ENCODE measurements at regions not wholly inside any gene's neighbourhood (a gene's known extent, or its start where the extent isn't known, plus 50 kb on each side); places are given as distances from the start of the nearest gene placed in this dataset.

DNA sequence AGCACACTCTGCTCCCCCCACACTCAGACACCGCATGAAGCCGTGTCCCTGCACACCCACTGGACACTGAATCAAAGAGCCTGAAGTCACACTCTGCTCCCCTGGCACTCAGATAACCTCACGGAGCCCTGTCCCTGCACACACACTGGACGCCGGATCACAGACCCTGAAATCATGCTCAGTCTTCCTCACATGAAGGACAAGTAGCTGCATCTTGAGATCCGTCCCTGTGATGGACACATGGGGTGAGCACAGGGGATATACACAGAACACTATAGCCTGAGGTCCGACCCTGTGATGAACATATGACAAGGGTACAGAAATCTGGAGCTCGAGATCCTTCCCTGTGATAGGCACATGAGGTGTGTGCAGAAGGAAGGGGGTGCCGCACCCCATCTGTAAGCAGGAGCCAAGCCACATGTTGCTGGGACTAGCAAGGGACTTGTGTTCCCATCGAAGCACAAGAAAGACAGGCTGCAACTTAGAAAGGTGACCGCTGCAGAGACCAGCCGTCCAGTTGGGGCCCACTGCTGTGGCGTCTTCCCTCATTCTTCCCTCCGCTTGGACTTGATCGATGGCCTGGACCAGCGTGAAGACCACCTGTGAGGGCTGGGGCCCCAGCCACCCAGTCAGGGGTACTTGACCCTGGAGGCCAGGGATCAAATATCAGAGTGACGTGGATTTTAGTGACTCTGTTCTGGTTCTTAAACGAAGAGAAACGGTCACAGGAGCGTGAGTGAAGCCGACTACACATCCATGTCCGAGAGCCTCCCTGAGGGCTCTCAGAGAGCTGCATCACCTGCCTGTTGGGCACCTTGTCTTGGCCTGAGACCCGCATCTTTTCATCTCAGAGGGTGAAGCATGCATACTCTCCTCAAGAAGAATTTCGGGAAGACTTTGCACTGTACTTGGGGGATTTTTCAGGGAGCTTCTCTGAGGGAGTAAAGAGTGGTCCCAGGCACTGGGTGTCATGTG is 391.7 kb upstream of the SALL3 start:
- Histone ChIP-seq H3K4me3 (no peak overlapping the region), H3K27ac (no peak overlapping the region), H3K9me3 (peaks cover 0 to 29% (median 21%) of the 10 kb centered on the region in 8 donors), H3K4me1 (no peaks in the 10 kb centered on the region), H3K36me3 (no peaks in the 10 kb centered on the region), H3K27me3 (replicated peaks in 1 of 7) (no peaks in the 10 kb centered on the region)
- WGBS, 5 donors = 83 to 89% (median 85%) methylated on average over 24 of the region's 24 CpGs
- DNase-seq = no peak
- intact Hi-C loops (cut with DNase I; ENCODE audit: low total_unique reads) = no loop called here
- TF ChIP-seq, protein P1, sequence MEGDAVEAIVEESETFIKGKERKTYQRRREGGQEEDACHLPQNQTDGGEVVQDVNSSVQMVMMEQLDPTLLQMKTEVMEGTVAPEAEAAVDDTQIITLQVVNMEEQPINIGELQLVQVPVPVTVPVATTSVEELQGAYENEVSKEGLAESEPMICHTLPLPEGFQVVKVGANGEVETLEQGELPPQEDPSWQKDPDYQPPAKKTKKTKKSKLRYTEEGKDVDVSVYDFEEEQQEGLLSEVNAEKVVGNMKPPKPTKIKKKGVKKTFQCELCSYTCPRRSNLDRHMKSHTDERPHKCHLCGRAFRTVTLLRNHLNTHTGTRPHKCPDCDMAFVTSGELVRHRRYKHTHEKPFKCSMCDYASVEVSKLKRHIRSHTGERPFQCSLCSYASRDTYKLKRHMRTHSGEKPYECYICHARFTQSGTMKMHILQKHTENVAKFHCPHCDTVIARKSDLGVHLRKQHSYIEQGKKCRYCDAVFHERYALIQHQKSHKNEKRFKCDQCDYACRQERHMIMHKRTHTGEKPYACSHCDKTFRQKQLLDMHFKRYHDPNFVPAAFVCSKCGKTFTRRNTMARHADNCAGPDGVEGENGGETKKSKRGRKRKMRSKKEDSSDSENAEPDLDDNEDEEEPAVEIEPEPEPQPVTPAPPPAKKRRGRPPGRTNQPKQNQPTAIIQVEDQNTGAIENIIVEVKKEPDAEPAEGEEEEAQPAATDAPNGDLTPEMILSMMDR (IDR thresholded peaks at IDR 0.05 in 8 of 11, conservative IDR thresholded peaks at IDR 0.05 in 3 of 11) = no peak
- TF ChIP-seq POLR2AphosphoS5 (IDR thresholded peaks at IDR 0.05) (no peak), POLR2A (IDR thresholded peaks at IDR 0.05) (no peak)

DNA sequence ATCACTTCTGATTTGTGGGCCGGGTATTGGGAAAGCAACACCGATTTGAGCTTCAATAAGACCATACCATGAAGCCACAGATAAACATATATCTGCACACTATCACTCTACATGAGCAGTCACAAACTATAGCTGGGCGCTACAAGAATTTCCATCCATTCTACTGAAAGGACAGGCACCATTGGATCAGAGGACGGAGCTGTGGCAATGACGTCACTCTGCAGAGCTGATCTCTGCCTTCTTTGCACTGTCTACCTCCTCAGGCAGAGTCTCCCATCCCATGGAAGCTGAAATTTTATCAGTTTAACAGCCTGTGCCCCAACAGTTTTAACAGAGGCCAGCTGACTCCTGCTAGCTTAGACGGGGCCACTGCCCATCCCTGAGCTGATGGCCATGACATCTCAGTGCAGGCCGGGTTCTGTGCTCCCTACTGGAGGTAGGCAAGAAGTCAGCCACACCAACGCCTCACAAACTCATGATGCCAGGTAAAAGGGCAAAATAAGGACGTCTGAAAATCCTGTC is 389.6 kb upstream of the SALL3 start:
- Histone ChIP-seq H3K27ac (no peak overlapping the region), H3K36me3 (no peaks in the 10 kb centered on the region), H3K27me3 (replicated peaks in 1 of 7) (no peaks in the 10 kb centered on the region), H3K9me3 (peaks cover 0 to 47% (median 41%) of the 10 kb centered on the region in 8 donors), H3K4me1 (no peaks in the 10 kb centered on the region), H3K4me3 (no peak overlapping the region)
- intact Hi-C loops (cut with DNase I; ENCODE audit: low total_unique reads) = no loop called here
- DNase-seq = no peak
- TF ChIP-seq POLR2A (IDR thresholded peaks at IDR 0.05) (no peak), POLR2AphosphoS5 (IDR thresholded peaks at IDR 0.05) (no peak)
- TF ChIP-seq, protein P1 (IDR thresholded peaks at IDR 0.05 in 8 of 11, conservative IDR thresholded peaks at IDR 0.05 in 3 of 11) = no peak
- WGBS, 5 donors = 78 to 88% (median 82%) methylated on average over 9 of the region's 9 CpGs

DNA sequence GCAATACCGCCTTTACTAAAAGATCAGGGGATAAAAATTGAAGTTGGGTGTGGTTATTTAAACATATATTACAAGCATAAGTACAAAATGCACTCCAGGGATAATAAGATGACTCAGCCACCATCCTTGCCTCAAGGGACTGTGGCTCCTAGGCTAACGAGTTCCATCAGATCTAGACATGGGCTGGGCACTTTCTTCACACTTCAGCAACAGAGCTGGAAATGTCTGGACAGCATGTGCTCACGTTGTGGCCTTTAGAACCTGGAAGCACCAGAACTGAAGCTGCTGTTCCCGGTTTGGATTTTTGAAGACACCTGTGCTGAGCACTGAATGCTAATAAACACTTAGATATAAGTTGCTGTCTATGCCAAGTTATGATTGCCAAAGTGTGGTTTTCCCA is 384.2 kb upstream of the SALL3 start:
- no peak overlapping the region for H3K27ac ChIP-seq
- intact Hi-C loops (cut with DNase I; ENCODE audit: low total_unique reads) = no loop called here
- no peaks in the 10 kb centered on the region for H3K4me1 ChIP-seq
- no peaks in the 10 kb centered on the region for H3K27me3 ChIP-seq (replicated peaks in 1 of 7)
- no peak for TF ChIP-seq POLR2AphosphoS5 (IDR thresholded peaks at IDR 0.05)
- TF ChIP-seq POLR2A (IDR thresholded peaks at IDR 0.05) = no peak
- TF ChIP-seq, protein P1 (IDR thresholded peaks at IDR 0.05 in 8 of 11, conservative IDR thresholded peaks at IDR 0.05 in 3 of 11) = no peak
- no peaks in the 10 kb centered on the region for H3K36me3 ChIP-seq
- H3K4me3 ChIP-seq = no peak overlapping the region
- no peak for DNase-seq
- peaks cover 0 to 43% (median 41%) of the 10 kb centered on the region in 8 donors for H3K9me3 ChIP-seq
- 70 to 85% (median 81%) methylated on average over 4 of the region's 4 CpGs for WGBS, 5 donors

DNA sequence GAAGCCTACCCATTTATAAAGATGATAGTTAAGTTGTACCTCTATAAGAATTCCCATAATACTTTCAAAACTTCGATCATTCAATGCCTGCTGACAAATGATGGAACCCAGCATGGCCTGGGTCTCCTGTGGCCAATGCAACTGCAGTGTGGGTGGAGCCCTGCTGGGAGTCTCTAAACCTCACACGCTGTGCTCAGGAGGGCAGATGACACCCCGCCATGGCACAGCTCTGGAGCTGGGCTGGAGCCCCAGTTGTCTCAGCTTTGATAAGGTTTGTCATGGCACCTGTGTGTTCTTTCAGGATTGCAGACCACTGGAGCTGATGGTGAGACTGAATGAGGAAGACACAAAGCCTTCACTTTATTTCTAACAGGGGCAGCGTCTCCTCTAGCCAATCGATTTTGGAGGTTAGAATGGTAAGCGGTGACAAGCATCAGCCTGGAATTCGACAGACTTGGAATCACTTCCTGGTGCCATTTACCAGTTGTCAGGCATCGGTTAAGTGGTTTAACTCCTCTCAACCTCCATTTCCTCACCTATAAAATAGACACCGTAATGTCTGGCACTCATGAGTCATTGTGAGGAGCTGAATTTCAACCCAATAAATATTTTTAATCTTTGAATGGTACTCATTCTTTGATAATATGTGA is 383.6 kb upstream of the SALL3 start:
- Histone ChIP-seq H3K27ac (no peak overlapping the region), H3K4me1 (no peaks in the 10 kb centered on the region), H3K27me3 (replicated peaks in 1 of 7) (no peaks in the 10 kb centered on the region), H3K9me3 (peaks cover 0 to 40% (median 36%) of the 10 kb centered on the region in 8 donors), H3K4me3 (no peak overlapping the region), H3K36me3 (no peaks in the 10 kb centered on the region)
- intact Hi-C loops (cut with DNase I; ENCODE audit: low total_unique reads) = no loop called here
- TF ChIP-seq, protein P1 (IDR thresholded peaks at IDR 0.05 in 8 of 11, conservative IDR thresholded peaks at IDR 0.05 in 3 of 11) = no peak
- TF ChIP-seq POLR2A (IDR thresholded peaks at IDR 0.05) = no peak
- no peak for TF ChIP-seq POLR2AphosphoS5 (IDR thresholded peaks at IDR 0.05)
- WGBS, 5 donors = 59 to 76% (median 75%) methylated on average over 9 of the region's 9 CpGs
- no peak for DNase-seq

All from spleen (tissue), 11 donors.